Thoracic aorta (tissue), 2 donors: ENCODE measurements at regions not wholly inside any gene's neighbourhood (a gene's known extent, or its start where the extent isn't known, plus 50 kb on each side); places are given as distances from the start of the nearest gene placed in this dataset.

ENCODE experiments used
- ATAC-seq: fragments of 150-250 bp; one replicate; pipeline ENCODE4 v1.8.0; 2017; ENCODE audit warnings: low read depth; ENCODE audit not compliant: insufficient number of reproducible peaks, low FRiP score
- DNase-seq: peaks from one replicate; pipeline ENCODE4 v3.0.0-alpha.2; 2020; ENCODE audit warnings: low spot score
- H3K27ac ChIP-seq, 2 donors: fragments of 200-600 bp; sonication (generic); 1 replicate in 1 of 2; 2 replicates in 1 of 2; pipeline ENCODE4 v1.5.1; 2016; ENCODE audit warnings: mild to moderate bottlenecking in 2 of 2, moderate library complexity in 2 of 2
- H3K27me3 ChIP-seq: fragments of 200-600 bp; sonication (generic); replicated peaks from 2 replicates; pipeline ENCODE4 v1.6.0; 2016; ENCODE audit warnings: mild to moderate bottlenecking; ENCODE audit not compliant: insufficient read depth
- H3K36me3 ChIP-seq: fragments of 200-600 bp; sonication (generic); one replicate; pipeline ENCODE4 v1.5.1; 2016
- H3K4me1 ChIP-seq, 2 donors: fragments of 200-600 bp; sonication (generic); 1 replicate in 1 of 2; 2 replicates in 1 of 2; pipeline versions ENCODE4 v1.5.1 to v1.6.0; 2016; ENCODE audit warnings: low read depth in 2 of 2, mild to moderate bottlenecking in 1 of 2; ENCODE audit not compliant: control insufficient read depth in 1 of 2
- H3K4me3 ChIP-seq: fragments of 200-600 bp; sonication (generic); 2 replicates; pipeline ENCODE4 v1.5.1; 2016; ENCODE audit warnings: mild to moderate bottlenecking
- H3K9me3 ChIP-seq: fragments of 200-600 bp; sonication (generic); 2 replicates; pipeline ENCODE4 v1.5.1; 2016
- TF ChIP-seq, protein P1 (sequence below): fragments of 200-600 bp; sonication (generic); IDR thresholded peaks from one replicate; pipeline ENCODE4 v1.5.1; 2019; ENCODE audit warnings: antibody characterized with exemption

DNA sequence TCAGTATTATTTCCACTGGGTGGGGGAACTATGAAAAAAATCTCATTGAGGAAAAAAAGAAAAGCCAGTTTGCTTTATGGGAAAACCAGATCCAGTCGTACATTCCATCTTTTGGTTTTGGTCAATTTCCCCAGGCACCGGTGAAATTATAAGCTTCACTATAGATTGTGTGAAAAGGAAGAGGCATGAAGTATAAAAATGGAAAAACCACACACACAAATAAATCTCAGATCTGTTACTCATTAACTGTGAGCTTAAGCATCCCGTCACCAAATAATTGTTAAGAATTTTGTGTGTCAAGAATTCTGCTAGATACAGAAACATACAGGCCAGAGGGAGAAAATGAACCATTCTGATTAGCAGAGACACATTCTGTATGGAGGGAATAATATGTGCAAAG, 405.5 kb upstream of the CELF2 start:
- no peaks in the 10 kb centered on the region for H3K9me3 ChIP-seq
- no peak overlapping the region for H3K27ac ChIP-seq
- DNase-seq: no peak
- TF ChIP-seq, protein P1, sequence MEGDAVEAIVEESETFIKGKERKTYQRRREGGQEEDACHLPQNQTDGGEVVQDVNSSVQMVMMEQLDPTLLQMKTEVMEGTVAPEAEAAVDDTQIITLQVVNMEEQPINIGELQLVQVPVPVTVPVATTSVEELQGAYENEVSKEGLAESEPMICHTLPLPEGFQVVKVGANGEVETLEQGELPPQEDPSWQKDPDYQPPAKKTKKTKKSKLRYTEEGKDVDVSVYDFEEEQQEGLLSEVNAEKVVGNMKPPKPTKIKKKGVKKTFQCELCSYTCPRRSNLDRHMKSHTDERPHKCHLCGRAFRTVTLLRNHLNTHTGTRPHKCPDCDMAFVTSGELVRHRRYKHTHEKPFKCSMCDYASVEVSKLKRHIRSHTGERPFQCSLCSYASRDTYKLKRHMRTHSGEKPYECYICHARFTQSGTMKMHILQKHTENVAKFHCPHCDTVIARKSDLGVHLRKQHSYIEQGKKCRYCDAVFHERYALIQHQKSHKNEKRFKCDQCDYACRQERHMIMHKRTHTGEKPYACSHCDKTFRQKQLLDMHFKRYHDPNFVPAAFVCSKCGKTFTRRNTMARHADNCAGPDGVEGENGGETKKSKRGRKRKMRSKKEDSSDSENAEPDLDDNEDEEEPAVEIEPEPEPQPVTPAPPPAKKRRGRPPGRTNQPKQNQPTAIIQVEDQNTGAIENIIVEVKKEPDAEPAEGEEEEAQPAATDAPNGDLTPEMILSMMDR: no peak
- ATAC-seq: no peak
- H3K4me1 ChIP-seq: peaks cover 10 to 17% of the 10 kb centered on the region in 2 donors
- no peaks in the 10 kb centered on the region for H3K27me3 ChIP-seq
- no peak overlapping the region for H3K4me3 ChIP-seq
- H3K36me3 ChIP-seq: no peaks in the 10 kb centered on the region

DNA sequence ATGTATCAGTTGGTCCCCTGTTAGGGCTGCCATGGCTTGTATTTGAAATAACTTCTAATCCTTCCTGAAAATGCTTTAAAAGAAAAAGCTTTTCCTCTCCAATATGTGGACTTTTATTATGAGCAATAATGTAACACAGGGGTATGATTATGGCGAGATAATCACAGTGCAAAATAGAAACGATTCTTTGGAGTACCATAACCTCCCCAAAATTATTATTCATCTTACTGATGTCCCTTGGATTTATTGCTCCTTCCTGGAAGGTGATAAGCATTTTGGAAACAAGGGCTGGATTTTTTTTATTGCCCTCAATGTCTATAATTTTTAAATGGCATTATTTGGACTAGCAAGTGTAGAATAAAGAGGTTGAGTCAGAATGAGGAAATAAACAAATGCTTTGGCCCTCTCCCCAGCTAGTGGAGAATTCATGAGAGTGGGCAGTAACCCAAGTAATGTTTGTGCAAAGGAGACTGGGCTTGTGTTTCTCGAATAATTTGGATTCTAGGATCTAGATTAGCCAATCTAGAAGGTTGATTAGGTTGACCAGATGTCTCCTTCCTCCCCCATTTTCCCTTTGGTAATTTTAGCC, 403.9 kb upstream of the CELF2 start:
- Histone ChIP-seq H3K27ac (peak overlapping the region in 1 of 2 donors; percentile 2), H3K27me3 (no peaks in the 10 kb centered on the region)
- no peak for ATAC-seq

DNA sequence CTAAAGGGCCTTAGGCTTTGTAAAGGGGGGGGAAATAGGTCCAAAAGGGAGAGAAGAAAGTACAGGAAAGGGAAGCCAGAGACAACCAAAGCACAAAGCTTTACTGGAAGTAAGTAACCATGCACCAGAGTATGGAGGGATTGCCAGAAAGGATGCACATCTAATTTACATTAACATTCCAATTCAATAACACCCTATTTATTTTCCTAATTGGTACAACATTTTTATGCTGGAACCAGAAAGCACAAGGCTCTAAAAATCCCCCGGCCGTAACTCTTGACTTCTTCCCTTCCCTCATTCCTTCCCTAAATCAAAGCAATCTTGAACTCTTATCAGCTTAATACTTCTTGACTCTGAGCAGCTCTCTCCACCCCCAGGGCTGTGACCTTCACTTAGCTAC, 400.0 kb upstream of the CELF2 start:
- Histone ChIP-seq H3K27ac (no peak overlapping the region), H3K4me1 (peaks cover 10 to 16% of the 10 kb centered on the region in 2 donors), H3K27me3 (no peaks in the 10 kb centered on the region), H3K36me3 (no peaks in the 10 kb centered on the region), H3K9me3 (no peaks in the 10 kb centered on the region), H3K4me3 (no peak overlapping the region)
- DNase-seq (no peak), ATAC-seq (no peak)
- TF ChIP-seq, protein P1: no peak

More for the DNA sequence above, 403.9 kb upstream of the CELF2 start:
- DNase-seq: no peak
- Histone ChIP-seq H3K36me3 (no peaks in the 10 kb centered on the region), H3K4me3 (no peak overlapping the region), H3K9me3 (no peaks in the 10 kb centered on the region), H3K4me1 (peaks cover 10 to 17% of the 10 kb centered on the region in 2 donors)
- TF ChIP-seq, protein P1: no peak

DNA sequence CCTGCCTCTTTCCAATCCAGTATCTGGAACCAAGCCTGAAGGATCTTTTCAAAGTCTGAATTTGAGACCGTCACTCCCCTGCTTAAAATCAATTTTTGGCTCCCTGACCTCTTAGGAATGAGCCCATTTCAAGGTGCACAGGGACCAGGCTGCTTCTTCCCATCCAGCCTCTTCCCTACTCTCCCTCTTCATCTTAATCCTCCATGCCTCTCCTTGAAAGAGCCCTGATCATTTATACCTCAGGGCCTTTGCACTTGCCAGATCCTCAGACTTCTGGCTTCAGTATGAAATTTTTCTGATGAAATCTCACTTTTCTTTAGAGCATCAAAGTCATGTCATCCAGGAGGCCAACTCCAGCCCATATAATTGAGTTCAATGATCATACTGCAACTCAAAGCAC, 399.5 kb upstream of the CELF2 start:
- TF ChIP-seq, protein P1: no peak
- Histone ChIP-seq H3K4me1 (peaks cover 8 to 12% of the 10 kb centered on the region in 2 donors), H3K4me3 (no peak overlapping the region), H3K36me3 (no peaks in the 10 kb centered on the region), H3K9me3 (no peaks in the 10 kb centered on the region), H3K27me3 (no peaks in the 10 kb centered on the region), H3K27ac (no peak overlapping the region)
- no peak for ATAC-seq
- DNase-seq: no peak

DNA sequence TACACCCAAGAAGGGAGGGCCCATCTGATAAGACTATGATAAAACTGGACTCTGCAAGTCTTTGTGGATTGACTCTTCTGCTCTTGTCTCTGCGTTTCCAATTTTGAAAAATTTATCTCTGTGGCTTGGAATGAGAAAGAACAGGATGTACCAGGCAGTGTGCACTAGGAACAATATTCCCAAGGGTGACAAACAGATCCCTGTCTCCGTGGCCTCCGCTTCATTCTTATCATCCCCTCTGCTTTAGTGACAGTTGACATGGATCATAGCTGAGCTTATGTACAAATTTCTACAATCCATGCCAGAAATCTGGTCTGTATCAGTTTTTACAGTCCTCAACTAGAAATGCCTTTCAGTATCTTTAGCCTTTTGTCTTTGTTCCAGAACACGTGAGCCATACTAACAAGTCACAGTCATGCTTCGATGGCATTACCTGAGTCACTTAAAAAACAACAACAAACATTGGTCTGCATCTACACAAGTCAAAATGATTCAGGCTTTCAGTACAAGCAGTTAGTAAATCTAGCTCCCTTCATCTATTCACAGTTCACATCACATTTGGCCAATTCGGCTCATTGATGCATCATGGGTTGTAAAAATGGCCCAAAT, 393.6 kb upstream of the CELF2 start:
- H3K4me1 ChIP-seq: no peaks in the 10 kb centered on the region
- no peaks in the 10 kb centered on the region for H3K27me3 ChIP-seq
- ATAC-seq (no peak), DNase-seq (no peak)
- no peaks in the 10 kb centered on the region for H3K36me3 ChIP-seq
- TF ChIP-seq, protein P1: no peak
- no peak overlapping the region for H3K27ac ChIP-seq
- no peak overlapping the region for H3K4me3 ChIP-seq
- no peaks in the 10 kb centered on the region for H3K9me3 ChIP-seq
